Keratinocyte (primary cell): ENCODE measurements at regions not wholly inside any gene's neighbourhood (a gene's known extent, or its start where the extent isn't known, plus 50 kb on each side); places are given as distances from the start of the nearest gene placed in this dataset.

Experiments used
- DNase-seq: peaks from one replicate; pipeline ENCODE4 v3.0.0-alpha.2; 2011; ENCODE audit warnings: low read depth, missing footprints, low spot score
- FAIRE-seq: peaks from 2 replicates; lab custom pipeline; 2011; peaks lifted over from hg19 to GRCh38; lab: Jason Lieb, UNC
- H2AFZ ChIP-seq: 2 replicates; pipeline ENCODE4 v1.6.0; 2012; ENCODE audit warnings: low read length, control low read depth, inconsistent platforms; ENCODE audit not compliant: control insufficient read depth
- H3K27ac ChIP-seq: 2 replicates; pipeline ENCODE4 v1.5.1; 2011; ENCODE audit warnings: low read length; ENCODE audit not compliant: control insufficient read depth, insufficient read depth
- H3K27me3 ChIP-seq: 3 replicates; pipeline ENCODE4 v1.6.0; 2011; ENCODE audit warnings: low read length; ENCODE audit not compliant: control insufficient read depth, insufficient read depth; ENCODE audit errors: extremely low read depth
- H3K36me3 ChIP-seq, 2 experiments: 2 replicates in 1 of 2; 3 replicates in 1 of 2; pipeline ENCODE4 v1.5.1; 2011; ENCODE audit warnings: low read length in 2 of 2, mild to moderate bottlenecking in 1 of 2; ENCODE audit not compliant: control insufficient read depth in 2 of 2, insufficient read depth in 2 of 2; ENCODE audit errors: extremely low read depth in 1 of 2
- H3K4me1 ChIP-seq: 3 replicates; pipeline ENCODE4 v1.5.1; 2011; ENCODE audit warnings: low read length; ENCODE audit not compliant: control insufficient read depth, insufficient read depth; ENCODE audit errors: extremely low read depth
- H3K4me2 ChIP-seq: 3 replicates; pipeline ENCODE4 v1.6.0; 2011; ENCODE audit warnings: low read depth, low read length; ENCODE audit not compliant: control insufficient read depth, insufficient read depth; ENCODE audit errors: extremely low read depth
- H3K4me3 ChIP-seq, 3 experiments: fragments of 200-600 bp in 1 of 3; sonication (generic) in 1 of 3; 2 replicates in 2 of 3; 3 replicates in 1 of 3; pipeline ENCODE4 v1.5.1; 2011 to 2016; ENCODE audit warnings: low read length in 3 of 3, mild to moderate bottlenecking in 3 of 3, control low read depth in 2 of 3, inconsistent platforms in 1 of 3, low read depth in 1 of 3, mixed read lengths in 1 of 3, mixed run types in 1 of 3, moderate library complexity in 1 of 3; ENCODE audit not compliant: control insufficient read depth in 2 of 3, insufficient read depth in 2 of 3; ENCODE audit errors: extremely low read depth in 1 of 3
- H3K79me2 ChIP-seq: 2 replicates; pipeline ENCODE4 v1.6.0; 2012; ENCODE audit warnings: low read length; ENCODE audit not compliant: control insufficient read depth, insufficient read depth
- H3K9ac ChIP-seq: 3 replicates; pipeline ENCODE4 v1.6.0; 2011; ENCODE audit warnings: low read length; ENCODE audit not compliant: control insufficient read depth, insufficient read depth; ENCODE audit errors: extremely low read depth
- H3K9me1 ChIP-seq: 3 replicates; pipeline ENCODE4 v1.6.0; 2011; ENCODE audit warnings: low read length; ENCODE audit not compliant: control insufficient read depth, insufficient read depth; ENCODE audit errors: extremely low read depth
- H3K9me3 ChIP-seq: 2 replicates; pipeline ENCODE4 v1.5.1; 2012; ENCODE audit warnings: low read depth, low read length; ENCODE audit not compliant: control insufficient read depth
- H4K20me1 ChIP-seq: 3 replicates; pipeline ENCODE4 v1.6.0; 2011; ENCODE audit warnings: low read length; ENCODE audit not compliant: control insufficient read depth, insufficient read depth; ENCODE audit errors: extremely low read depth
- EZH2 ChIP-seq: IDR thresholded peaks from one replicate; pipeline ENCODE4 v1.6.1; 2012; ENCODE audit warnings: inconsistent platforms, mild to moderate bottlenecking, low read length, moderate library complexity
- dilution Hi-C: fragments of 300-500 bp; cut with MboI; formaldehyde crosslinking; loops from one replicate; pipeline ENCODE4 v1.7.0; 2020; ENCODE audit warnings: low sequenced_read_pairs; ENCODE audit not compliant: extremely low pct_ligation_motif_present
- TF ChIP-seq, protein P1 (sequence below), 3 experiments: IDR thresholded peaks in 1 of 3; conservative IDR thresholded peaks in 1 of 3; optimal IDR thresholded peaks in 1 of 3; 2 replicates in 2 of 3; 3 replicates in 1 of 3; pipeline versions ENCODE3 to v1.5.1; 2011; ENCODE audit warnings: low read length in 3 of 3, mild to moderate bottlenecking in 3 of 3, moderate library complexity in 2 of 3, control low read depth in 1 of 3, inconsistent platforms in 1 of 3; ENCODE audit not compliant: insufficient read depth in 2 of 3; ENCODE audit errors: extremely low read depth in 1 of 3

DNA sequence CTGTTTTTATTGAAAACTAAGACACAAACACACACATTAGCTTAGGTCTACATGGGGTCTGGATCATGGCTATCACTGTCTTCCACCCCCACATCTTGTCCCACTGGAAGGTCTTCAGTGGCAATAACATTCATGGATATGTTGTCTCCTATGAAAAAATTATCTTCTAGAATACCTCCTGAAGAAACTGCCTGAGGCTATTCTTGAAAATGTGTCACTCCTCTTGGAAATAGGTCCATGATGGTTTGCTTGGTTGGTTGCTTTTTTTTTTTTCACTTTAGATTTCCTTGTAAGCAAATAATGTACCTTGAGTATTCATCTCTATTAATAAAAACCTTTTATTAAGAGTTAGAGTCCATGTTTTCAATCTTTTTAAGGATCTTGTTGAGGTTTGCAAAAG lies 195.3 kb upstream of the PDE5A start:
- Histone ChIP-seq H3K4me1 (no peaks in the 10 kb centered on the region), H2AFZ (no peak overlapping the region), H3K4me2 (no peak overlapping the region), H3K27ac (no peak overlapping the region), H3K79me2 (no peaks in the 10 kb centered on the region), H3K9ac (no peak overlapping the region), H4K20me1 (no peaks in the 10 kb centered on the region), H3K36me3 (no peaks in the 10 kb centered on the region), H3K27me3 (no peaks in the 10 kb centered on the region), H3K4me3 (no peak overlapping the region), H3K9me3 (no peaks in the 10 kb centered on the region), H3K9me1 (no peaks in the 10 kb centered on the region)
- dilution Hi-C loops, result no loop called here
- TF ChIP-seq, protein P1, sequence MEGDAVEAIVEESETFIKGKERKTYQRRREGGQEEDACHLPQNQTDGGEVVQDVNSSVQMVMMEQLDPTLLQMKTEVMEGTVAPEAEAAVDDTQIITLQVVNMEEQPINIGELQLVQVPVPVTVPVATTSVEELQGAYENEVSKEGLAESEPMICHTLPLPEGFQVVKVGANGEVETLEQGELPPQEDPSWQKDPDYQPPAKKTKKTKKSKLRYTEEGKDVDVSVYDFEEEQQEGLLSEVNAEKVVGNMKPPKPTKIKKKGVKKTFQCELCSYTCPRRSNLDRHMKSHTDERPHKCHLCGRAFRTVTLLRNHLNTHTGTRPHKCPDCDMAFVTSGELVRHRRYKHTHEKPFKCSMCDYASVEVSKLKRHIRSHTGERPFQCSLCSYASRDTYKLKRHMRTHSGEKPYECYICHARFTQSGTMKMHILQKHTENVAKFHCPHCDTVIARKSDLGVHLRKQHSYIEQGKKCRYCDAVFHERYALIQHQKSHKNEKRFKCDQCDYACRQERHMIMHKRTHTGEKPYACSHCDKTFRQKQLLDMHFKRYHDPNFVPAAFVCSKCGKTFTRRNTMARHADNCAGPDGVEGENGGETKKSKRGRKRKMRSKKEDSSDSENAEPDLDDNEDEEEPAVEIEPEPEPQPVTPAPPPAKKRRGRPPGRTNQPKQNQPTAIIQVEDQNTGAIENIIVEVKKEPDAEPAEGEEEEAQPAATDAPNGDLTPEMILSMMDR (optimal IDR thresholded peaks at IDR 0.05 in 1 of 3, IDR thresholded peaks at IDR 0.05 in 1 of 3, conservative IDR thresholded peaks at IDR 0.05 in 1 of 3; ENCODE audit: extremely low read depth in 1 of 3, insufficient read depth in 2 of 3, low read length in 3 of 3), result no peak
- no peak for TF ChIP-seq EZH2
- FAIRE-seq (no peak), DNase-seq (no peak)

DNA sequence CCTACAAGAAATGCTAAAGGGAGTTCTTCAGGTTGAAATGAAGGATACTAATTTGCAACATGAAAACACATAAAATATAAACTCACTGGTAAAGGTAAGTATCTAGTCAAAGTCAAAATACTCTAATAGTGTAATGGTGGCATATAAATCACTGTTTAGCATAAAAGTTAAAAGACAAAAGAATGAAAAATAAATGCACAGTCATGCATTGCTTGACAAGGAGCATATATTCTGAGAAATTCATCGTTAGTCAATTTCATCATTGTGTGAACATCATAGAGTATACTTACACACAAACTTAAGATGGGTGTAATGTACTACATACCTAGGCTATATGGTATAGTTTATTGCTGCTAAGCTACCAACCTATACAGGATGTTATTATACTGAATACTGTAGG lies 194.4 kb upstream of the PDE5A start:
- H3K4me3 ChIP-seq, result no peak overlapping the region
- no peak overlapping the region for H3K4me2 ChIP-seq
- H3K27ac ChIP-seq, result no peak overlapping the region
- H3K36me3 ChIP-seq, result no peaks in the 10 kb centered on the region
- FAIRE-seq, result no peak
- dilution Hi-C loops, result no loop called here
- H3K9me1 ChIP-seq, result no peaks in the 10 kb centered on the region
- no peaks in the 10 kb centered on the region for H3K27me3 ChIP-seq
- H3K9me3 ChIP-seq, result no peaks in the 10 kb centered on the region
- no peaks in the 10 kb centered on the region for H3K79me2 ChIP-seq
- no peaks in the 10 kb centered on the region for H3K4me1 ChIP-seq
- no peak overlapping the region for H3K9ac ChIP-seq
- TF ChIP-seq, protein P1 (optimal IDR thresholded peaks at IDR 0.05 in 1 of 3, IDR thresholded peaks at IDR 0.05 in 1 of 3, conservative IDR thresholded peaks at IDR 0.05 in 1 of 3; ENCODE audit: extremely low read depth in 1 of 3, insufficient read depth in 2 of 3, low read length in 3 of 3), result no peak
- TF ChIP-seq EZH2, result no peak
- H4K20me1 ChIP-seq, result no peaks in the 10 kb centered on the region
- no peak overlapping the region for H2AFZ ChIP-seq
- DNase-seq, result no peak
